Peyer's patch (tissue), 4 donors: ENCODE measurements at regions not wholly inside any gene's neighbourhood (a gene's known extent, or its start where the extent isn't known, plus 50 kb on each side); places are given as distances from the start of the nearest gene placed in this dataset.

Experiments
- CTCF ChIP-seq, 6 experiments: fragments of 450-650 bp in 4 of 6; fragments of 200-600 bp in 2 of 6; sonication (generic) in 1 of 6; IDR thresholded peaks; one replicate each; pipeline ENCODE4 v1.5.1; 2017 to 2019; ENCODE audit warnings: antibody characterized with exemption in 6 of 6, mild to moderate bottlenecking in 3 of 6, moderate library complexity in 1 of 6
- POLR2A ChIP-seq, 2 donors: fragments of 450-650 bp; IDR thresholded peaks; one replicate each; pipeline ENCODE4 v1.5.1; 2017; ENCODE audit warnings: antibody characterized with exemption in 2 of 2, mild to moderate bottlenecking in 2 of 2, moderate library complexity in 2 of 2

- no peak for TF ChIP-seq CTCF (IDR thresholded peaks at IDR 0.05)
- TF ChIP-seq POLR2A (IDR thresholded peaks at IDR 0.05), result no peak
Observed at GRCh38 chr6:103198386-103198785, 1661.3 kb downstream of the HACE1 start.
